ENCODE measurements at regions not wholly inside any gene's neighbourhood (a gene's known extent, or its start where the extent isn't known, plus 50 kb on each side); places are given as distances from the start of the nearest gene placed in this dataset.

DNA sequence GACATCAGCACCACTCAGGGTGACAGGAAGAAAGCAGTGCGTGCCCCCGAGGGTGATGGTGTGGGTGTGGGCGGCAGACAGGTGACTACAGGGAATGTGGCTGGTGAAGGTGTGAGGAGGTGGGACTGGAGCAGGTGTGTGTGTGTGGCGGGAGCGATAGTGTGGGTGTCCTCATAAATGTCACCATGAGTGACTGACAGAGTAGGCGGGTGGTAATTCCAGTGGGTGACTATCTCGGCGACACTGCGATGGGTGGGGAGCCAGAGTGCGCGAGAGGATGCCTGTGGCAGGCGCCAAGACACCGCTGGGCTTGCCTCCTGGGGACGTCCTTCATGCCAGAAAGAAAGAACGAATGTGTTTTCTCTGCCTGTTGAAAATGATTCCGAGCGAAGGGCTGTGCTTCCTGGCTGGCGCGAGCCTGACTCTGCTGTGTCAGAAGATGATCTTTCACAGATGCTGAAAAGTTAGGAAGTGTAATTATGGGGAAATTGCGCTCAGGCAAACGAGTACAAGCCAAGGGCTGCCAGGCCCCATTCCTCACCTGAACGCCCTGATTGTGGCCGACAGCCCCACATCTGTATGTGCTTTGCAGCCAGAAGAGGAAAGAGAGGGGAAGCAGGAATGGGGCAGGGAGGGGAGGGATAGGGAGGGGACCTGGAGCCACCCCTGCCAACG, 98.8 kb upstream of the CD82 start:
- no peak for DNase-seq (ENCODE audit: low read depth in 1 of 2, low spot score in 1 of 2)
- TF ChIP-seq SPI1 (IDR thresholded peaks at IDR 0.05; ENCODE audit: borderline replicate concordance, low read depth) (no peak), POLR2AphosphoS5 (IDR thresholded peaks at IDR 0.05; ENCODE audit: low read depth) (no peak)
- TF ChIP-seq, protein P1, sequence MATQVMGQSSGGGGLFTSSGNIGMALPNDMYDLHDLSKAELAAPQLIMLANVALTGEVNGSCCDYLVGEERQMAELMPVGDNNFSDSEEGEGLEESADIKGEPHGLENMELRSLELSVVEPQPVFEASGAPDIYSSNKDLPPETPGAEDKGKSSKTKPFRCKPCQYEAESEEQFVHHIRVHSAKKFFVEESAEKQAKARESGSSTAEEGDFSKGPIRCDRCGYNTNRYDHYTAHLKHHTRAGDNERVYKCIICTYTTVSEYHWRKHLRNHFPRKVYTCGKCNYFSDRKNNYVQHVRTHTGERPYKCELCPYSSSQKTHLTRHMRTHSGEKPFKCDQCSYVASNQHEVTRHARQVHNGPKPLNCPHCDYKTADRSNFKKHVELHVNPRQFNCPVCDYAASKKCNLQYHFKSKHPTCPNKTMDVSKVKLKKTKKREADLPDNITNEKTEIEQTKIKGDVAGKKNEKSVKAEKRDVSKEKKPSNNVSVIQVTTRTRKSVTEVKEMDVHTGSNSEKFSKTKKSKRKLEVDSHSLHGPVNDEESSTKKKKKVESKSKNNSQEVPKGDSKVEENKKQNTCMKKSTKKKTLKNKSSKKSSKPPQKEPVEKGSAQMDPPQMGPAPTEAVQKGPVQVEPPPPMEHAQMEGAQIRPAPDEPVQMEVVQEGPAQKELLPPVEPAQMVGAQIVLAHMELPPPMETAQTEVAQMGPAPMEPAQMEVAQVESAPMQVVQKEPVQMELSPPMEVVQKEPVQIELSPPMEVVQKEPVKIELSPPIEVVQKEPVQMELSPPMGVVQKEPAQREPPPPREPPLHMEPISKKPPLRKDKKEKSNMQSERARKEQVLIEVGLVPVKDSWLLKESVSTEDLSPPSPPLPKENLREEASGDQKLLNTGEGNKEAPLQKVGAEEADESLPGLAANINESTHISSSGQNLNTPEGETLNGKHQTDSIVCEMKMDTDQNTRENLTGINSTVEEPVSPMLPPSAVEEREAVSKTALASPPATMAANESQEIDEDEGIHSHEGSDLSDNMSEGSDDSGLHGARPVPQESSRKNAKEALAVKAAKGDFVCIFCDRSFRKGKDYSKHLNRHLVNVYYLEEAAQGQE (IDR thresholded peaks at IDR 0.05; ENCODE audit: insufficient replicate concordance, low read depth) = no peak
- TF ChIP-seq, protein P2, sequence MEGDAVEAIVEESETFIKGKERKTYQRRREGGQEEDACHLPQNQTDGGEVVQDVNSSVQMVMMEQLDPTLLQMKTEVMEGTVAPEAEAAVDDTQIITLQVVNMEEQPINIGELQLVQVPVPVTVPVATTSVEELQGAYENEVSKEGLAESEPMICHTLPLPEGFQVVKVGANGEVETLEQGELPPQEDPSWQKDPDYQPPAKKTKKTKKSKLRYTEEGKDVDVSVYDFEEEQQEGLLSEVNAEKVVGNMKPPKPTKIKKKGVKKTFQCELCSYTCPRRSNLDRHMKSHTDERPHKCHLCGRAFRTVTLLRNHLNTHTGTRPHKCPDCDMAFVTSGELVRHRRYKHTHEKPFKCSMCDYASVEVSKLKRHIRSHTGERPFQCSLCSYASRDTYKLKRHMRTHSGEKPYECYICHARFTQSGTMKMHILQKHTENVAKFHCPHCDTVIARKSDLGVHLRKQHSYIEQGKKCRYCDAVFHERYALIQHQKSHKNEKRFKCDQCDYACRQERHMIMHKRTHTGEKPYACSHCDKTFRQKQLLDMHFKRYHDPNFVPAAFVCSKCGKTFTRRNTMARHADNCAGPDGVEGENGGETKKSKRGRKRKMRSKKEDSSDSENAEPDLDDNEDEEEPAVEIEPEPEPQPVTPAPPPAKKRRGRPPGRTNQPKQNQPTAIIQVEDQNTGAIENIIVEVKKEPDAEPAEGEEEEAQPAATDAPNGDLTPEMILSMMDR (IDR thresholded peaks at IDR 0.05; ENCODE audit: insufficient read depth, low read length) = no peak
- Histone ChIP-seq H3K27me3 (ENCODE audit: insufficient read depth, poor library complexity, severe bottlenecking) (no peaks in the 10 kb centered on the region), H3K27ac (replicated peaks) (no peak overlapping the region), H3K4me3 (replicated peaks; ENCODE audit: insufficient read depth, low read length) (no peak overlapping the region)

DNA sequence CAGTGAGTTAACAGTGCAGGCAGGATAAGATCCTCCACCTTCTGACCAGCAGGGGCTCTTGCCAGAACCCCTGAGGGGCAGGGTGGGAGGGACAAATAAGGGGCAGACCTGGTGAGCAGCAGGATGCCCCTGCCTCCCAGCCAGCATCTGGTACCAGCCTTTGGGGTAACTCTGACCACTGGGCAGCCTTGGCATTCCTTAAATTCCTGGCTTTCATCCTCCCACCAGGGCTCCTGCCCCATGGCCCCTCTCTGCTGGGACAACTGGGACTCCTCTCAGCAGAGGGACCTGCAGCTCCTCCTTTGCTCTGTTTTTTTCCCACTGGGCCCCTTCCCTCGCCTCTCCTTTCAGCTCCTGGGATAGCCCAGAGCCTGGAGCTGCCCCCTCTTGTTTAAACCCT, 98.0 kb upstream of the CD82 start:
- no peak overlapping the region for H3K27ac ChIP-seq (replicated peaks)
- no peaks in the 10 kb centered on the region for H3K27me3 ChIP-seq (ENCODE audit: insufficient read depth, poor library complexity, severe bottlenecking)
- TF ChIP-seq, protein P2 (IDR thresholded peaks at IDR 0.05; ENCODE audit: insufficient read depth, low read length) = no peak
- TF ChIP-seq POLR2AphosphoS5 (IDR thresholded peaks at IDR 0.05; ENCODE audit: low read depth) (no peak), GABPA (IDR thresholded peaks at IDR 0.05; ENCODE audit: low read depth) (no peak), SPI1 (IDR thresholded peaks at IDR 0.05; ENCODE audit: borderline replicate concordance, low read depth) (no peak)
- TF ChIP-seq, protein P1 (IDR thresholded peaks at IDR 0.05; ENCODE audit: insufficient replicate concordance, low read depth) = no peak
- no peak for DNase-seq (ENCODE audit: low read depth in 1 of 2, low spot score in 1 of 2)
- no peak overlapping the region for H3K4me3 ChIP-seq (replicated peaks; ENCODE audit: insufficient read depth, low read length)

DNA sequence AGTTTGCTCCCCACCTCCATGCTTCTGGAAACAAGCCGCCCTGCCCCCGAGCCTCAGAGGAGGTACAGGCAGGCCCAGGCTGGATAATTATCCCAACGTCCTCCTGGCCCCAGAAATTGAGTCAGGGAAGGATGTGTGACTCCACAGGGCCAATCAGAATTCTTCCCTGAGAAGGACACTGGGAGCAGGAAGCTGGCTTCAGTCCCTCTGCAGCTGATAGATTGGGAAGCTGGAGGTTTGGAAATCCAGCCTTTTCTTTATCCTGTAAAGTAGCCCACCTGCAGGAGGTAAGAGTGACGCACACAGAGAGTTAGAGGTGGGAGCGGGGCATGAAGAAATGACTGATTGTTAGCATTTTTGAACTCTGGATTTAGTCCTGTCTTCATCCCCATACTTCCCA, 97.5 kb upstream of the CD82 start:
- Histone ChIP-seq H3K4me3 (replicated peaks; ENCODE audit: insufficient read depth, low read length) (no peak overlapping the region), H3K27ac (replicated peaks) (no peak overlapping the region), H3K27me3 (ENCODE audit: insufficient read depth, poor library complexity, severe bottlenecking) (no peaks in the 10 kb centered on the region)
- no peak for TF ChIP-seq SPI1 (IDR thresholded peaks at IDR 0.05; ENCODE audit: borderline replicate concordance, low read depth)
- TF ChIP-seq, protein P1 (IDR thresholded peaks at IDR 0.05; ENCODE audit: insufficient replicate concordance, low read depth) = no peak
- no peak for DNase-seq (ENCODE audit: low read depth in 1 of 2, low spot score in 1 of 2)

Data from HL-60 (cell line).